Sigmoid colon (tissue), 6 donors: ENCODE measurements at regions not wholly inside any gene's neighbourhood (a gene's known extent, or its start where the extent isn't known, plus 50 kb on each side); places are given as distances from the start of the nearest gene placed in this dataset.

Experiments used
- DNase-seq: peaks from one replicate; pipeline ENCODE4 v3.0.0-alpha.2; 2019
- H3K27ac ChIP-seq, 4 donors: fragments of 200-600 bp; sonication (generic); one replicate each; pipeline ENCODE4 v1.5.1; 2016 to 2019; ENCODE audit warnings: mild to moderate bottlenecking in 1 of 4
- H3K27me3 ChIP-seq, 3 donors: fragments of 200-600 bp; sonication (generic); one replicate each; pipeline ENCODE4 v1.5.1; 2019; ENCODE audit warnings: mild to moderate bottlenecking in 1 of 3
- H3K36me3 ChIP-seq, 4 donors: fragments of 200-600 bp; sonication (generic); one replicate each; pipeline ENCODE4 v1.5.1; 2016 to 2019
- H3K4me1 ChIP-seq, 4 donors: fragments of 200-600 bp; sonication (generic); one replicate each; pipeline ENCODE4 v1.5.1; 2017 to 2019
- H3K4me3 ChIP-seq, 4 donors: fragments of 200-600 bp; sonication (generic); one replicate each; pipeline ENCODE4 v1.5.1; 2017 to 2019; ENCODE audit warnings: mild to moderate bottlenecking in 2 of 4, moderate library complexity in 1 of 4
- H3K9me3 ChIP-seq, 4 donors: fragments of 200-600 bp in 3 of 4; sonication (generic) in 3 of 4; one replicate each; pipeline versions ENCODE4 v1.5.1 to v1.6.1; 2013 to 2019
- EP300 ChIP-seq, 4 donors: sonication (generic); formaldehyde crosslinking; IDR thresholded peaks; one replicate each; pipeline ENCODE4 v1.6.1; 2017; ENCODE audit warnings: antibody characterized with exemption in 4 of 4
- POLR2A ChIP-seq, 2 donors: fragments of 450-650 bp; IDR thresholded peaks; one replicate each; pipeline ENCODE4 v1.6.1; 2016; ENCODE audit warnings: antibody characterized with exemption in 2 of 2, mild to moderate bottlenecking in 2 of 2, moderate library complexity in 2 of 2
- POLR2AphosphoS5 ChIP-seq, 4 donors: sonication (generic); formaldehyde crosslinking; IDR thresholded peaks; one replicate each; pipeline ENCODE4 v1.6.1; 2017; ENCODE audit warnings: antibody characterized with exemption in 4 of 4
- WGBS, 2 donors: extraction: QIAGEN DNeasy Blood & Tissue Kit; methylation state at CpG; one replicate each; pipeline ENCODE4 v1.1.7; 2013; 5-methylcytosine and 5-hydroxymethylcytosine counted together
- intact Hi-C: fragments of 100-400 bp; cut with DNase I; formaldehyde crosslinking; loops from one replicate; pipeline ENCODE4 v1.15.1; 2023
- TF ChIP-seq, protein P1 (sequence below), 4 experiments: fragments of 450-650 bp in 3 of 4; fragments of 200-600 bp in 1 of 4; IDR thresholded peaks; one replicate each; pipeline ENCODE4 v1.5.1; 2016 to 2019; ENCODE audit warnings: antibody characterized with exemption in 4 of 4, mild to moderate bottlenecking in 3 of 4, moderate library complexity in 2 of 4
- donor health status: healthy with polysubstance abuse.
- donor health status: healthy.

DNA sequence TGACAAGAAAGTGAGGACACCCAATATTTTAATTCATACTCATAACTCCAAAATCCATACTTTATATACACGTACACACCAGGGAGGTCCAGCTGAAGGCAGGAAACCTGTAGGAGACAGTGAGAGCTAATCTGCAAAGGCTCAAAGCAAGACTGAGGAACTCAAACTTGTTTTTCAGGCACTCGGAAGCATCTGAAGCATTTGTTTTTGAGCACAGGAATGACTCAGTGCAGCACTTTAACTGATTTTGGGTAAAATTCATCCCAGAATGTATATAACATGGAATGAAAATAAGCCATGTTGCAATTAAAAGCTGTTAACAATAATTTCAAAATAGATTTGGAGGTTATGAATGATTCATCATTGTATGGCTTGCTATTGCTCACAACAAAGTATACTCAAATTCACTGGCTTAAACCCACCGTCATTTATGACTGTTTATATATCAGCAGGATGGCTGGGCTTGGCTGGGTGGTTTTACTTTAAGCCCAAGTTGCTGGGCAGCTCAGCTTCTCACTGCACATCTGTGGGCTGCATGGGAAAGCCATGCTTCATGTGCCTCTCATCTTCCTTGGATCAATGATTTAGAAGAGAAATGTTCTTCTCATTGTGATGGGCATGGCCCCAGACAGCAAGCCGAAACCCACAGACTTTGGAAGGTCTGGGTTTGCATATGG lies 177.0 kb downstream of the RFC3 start:
- no peaks in the 10 kb centered on the region for H3K9me3 ChIP-seq
- H3K4me1 ChIP-seq = peaks cover 0 to 13% (median 3%) of the 10 kb centered on the region in 4 donors
- no peaks in the 10 kb centered on the region for H3K27me3 ChIP-seq
- H3K4me3 ChIP-seq = no peak overlapping the region
- no peak for DNase-seq
- WGBS, 2 donors = 87 to 89% methylated on average over 4 of the region's 4 CpGs
- H3K36me3 ChIP-seq = no peaks in the 10 kb centered on the region
- TF ChIP-seq POLR2AphosphoS5 (IDR thresholded peaks at IDR 0.05) (no peak), EP300 (IDR thresholded peaks at IDR 0.05) (no peak), POLR2A (IDR thresholded peaks at IDR 0.05) (no peak)
- TF ChIP-seq, protein P1, sequence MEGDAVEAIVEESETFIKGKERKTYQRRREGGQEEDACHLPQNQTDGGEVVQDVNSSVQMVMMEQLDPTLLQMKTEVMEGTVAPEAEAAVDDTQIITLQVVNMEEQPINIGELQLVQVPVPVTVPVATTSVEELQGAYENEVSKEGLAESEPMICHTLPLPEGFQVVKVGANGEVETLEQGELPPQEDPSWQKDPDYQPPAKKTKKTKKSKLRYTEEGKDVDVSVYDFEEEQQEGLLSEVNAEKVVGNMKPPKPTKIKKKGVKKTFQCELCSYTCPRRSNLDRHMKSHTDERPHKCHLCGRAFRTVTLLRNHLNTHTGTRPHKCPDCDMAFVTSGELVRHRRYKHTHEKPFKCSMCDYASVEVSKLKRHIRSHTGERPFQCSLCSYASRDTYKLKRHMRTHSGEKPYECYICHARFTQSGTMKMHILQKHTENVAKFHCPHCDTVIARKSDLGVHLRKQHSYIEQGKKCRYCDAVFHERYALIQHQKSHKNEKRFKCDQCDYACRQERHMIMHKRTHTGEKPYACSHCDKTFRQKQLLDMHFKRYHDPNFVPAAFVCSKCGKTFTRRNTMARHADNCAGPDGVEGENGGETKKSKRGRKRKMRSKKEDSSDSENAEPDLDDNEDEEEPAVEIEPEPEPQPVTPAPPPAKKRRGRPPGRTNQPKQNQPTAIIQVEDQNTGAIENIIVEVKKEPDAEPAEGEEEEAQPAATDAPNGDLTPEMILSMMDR (IDR thresholded peaks at IDR 0.05) = no peak
- no peak overlapping the region for H3K27ac ChIP-seq
- intact Hi-C loops = no loop called here

DNA sequence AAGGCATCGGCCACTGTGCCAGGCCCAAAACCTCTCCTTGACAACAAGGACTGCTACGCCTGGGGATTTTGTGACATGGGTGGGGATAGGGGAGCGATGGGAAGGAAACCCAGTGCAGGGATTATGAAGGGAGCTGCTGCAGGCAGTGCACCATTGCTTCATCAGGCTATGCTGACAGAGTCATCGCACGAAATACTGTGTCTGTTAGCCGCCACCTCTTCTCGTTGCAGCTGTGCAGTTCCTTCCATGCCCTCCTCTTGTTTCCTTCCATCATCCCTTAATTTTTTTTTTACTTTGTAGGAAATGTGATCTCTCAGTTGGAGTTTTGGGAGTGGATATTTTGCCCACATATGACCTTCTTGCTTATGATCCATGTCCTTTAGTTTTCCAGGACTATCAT lies 178.7 kb downstream of the RFC3 start:
- H3K4me3 ChIP-seq = no peak overlapping the region
- no peak overlapping the region for H3K27ac ChIP-seq
- intact Hi-C loops = no loop called here
- TF ChIP-seq EP300 (IDR thresholded peaks at IDR 0.05) (no peak), POLR2AphosphoS5 (IDR thresholded peaks at IDR 0.05) (no peak), POLR2A (IDR thresholded peaks at IDR 0.05) (no peak)
- TF ChIP-seq, protein P1 (IDR thresholded peaks at IDR 0.05) = no peak
- no peaks in the 10 kb centered on the region for H3K9me3 ChIP-seq
- WGBS, 2 donors = 89 to 96% methylated on average over 7 of the region's 7 CpGs
- no peaks in the 10 kb centered on the region for H3K27me3 ChIP-seq
- DNase-seq = no peak
- H3K36me3 ChIP-seq = no peaks in the 10 kb centered on the region
- peaks cover 0 to 19% (median 7%) of the 10 kb centered on the region in 4 donors for H3K4me1 ChIP-seq

DNA sequence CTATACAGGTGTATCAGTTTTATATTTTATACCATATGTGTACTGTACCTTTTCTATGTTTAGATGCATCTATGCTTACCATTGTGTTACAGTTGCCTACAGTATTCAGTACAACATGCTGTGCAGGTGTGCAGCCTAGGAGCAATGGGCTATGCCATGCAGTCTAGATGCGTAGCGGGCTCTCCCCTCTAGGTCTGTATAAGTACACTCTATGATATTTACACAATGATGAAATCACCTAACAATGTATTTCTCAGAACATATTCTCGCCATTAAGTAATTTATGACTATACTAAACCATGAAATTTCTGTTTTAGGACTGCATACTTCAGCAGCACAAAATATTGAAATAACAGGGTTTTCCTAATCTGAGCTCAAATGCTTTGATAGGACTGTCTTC lies 179.6 kb downstream of the RFC3 start:
- WGBS, 2 donors = 94 to 95% methylated on average over 3 of the region's 3 CpGs
- Histone ChIP-seq H3K4me1 (peaks cover 0 to 19% (median 7%) of the 10 kb centered on the region in 4 donors), H3K27me3 (no peaks in the 10 kb centered on the region), H3K27ac (no peak overlapping the region), H3K36me3 (no peaks in the 10 kb centered on the region), H3K4me3 (no peak overlapping the region), H3K9me3 (no peaks in the 10 kb centered on the region)
- TF ChIP-seq POLR2A (IDR thresholded peaks at IDR 0.05) (no peak), POLR2AphosphoS5 (IDR thresholded peaks at IDR 0.05) (no peak)
- TF ChIP-seq, protein P1 (IDR thresholded peaks at IDR 0.05) = no peak
- intact Hi-C loops = no loop called here
- no peak for DNase-seq

DNA sequence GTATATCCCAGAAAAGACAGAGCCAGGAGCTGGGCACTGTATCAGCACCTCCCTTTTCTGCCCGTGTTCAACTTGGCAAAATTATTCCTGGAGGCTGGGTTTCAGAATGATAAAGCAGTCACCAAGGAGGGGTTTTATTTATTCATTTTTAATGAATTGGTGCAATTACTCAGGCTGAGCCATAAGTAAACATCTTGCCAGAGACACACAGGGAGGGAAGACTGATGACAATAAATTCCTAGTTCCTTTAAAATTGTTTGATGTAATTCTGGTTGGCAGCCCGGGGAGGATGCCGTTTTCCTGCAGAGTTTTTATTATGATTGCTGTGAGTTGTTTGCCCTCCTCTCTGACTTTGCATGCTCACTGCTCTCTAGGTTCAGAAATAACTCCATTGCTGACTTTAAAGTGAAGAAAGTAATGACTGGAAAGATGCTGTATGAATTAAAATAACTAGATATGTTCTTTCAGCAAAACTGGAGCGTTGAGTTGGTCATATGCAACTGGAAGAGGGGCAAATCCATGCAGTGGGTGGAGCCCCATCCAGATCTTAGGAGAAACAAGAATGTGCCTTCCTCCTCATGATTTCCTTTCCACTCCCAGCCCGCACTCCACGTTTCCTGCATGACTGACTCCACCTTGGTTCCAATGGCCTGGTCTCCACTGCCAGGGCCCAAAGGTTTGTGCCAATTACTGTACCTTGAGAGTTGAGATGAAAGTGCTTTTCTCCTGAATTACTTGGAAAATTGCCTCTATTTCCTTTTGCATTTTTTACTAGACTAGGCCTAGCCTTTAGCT lies 182.1 kb downstream of the RFC3 start:
- DNase-seq = no peak
- H3K4me1 ChIP-seq = peaks cover 0 to 19% (median 7%) of the 10 kb centered on the region in 4 donors
- H3K9me3 ChIP-seq = no peaks in the 10 kb centered on the region
- H3K27ac ChIP-seq = peak overlapping the region in 2 of 4 donors; percentile 38 to 40
- no peaks in the 10 kb centered on the region for H3K36me3 ChIP-seq
- H3K27me3 ChIP-seq = no peaks in the 10 kb centered on the region
- WGBS, 2 donors = 29 to 63% methylated on average over 6 of the region's 6 CpGs
- H3K4me3 ChIP-seq = no peak overlapping the region
- intact Hi-C loops = no loop called here
- peak in 2 of 4 donors; percentile 44 to 60 for TF ChIP-seq POLR2AphosphoS5 (IDR thresholded peaks at IDR 0.05)
- no peak for TF ChIP-seq EP300 (IDR thresholded peaks at IDR 0.05)
- TF ChIP-seq, protein P1 (IDR thresholded peaks at IDR 0.05) = no peak
